T-helper 2 cell treated with Interferon-gamma antibody and Interleukin-4, amounts not matched to agents 5 μg/mL and 100 μg/mL, for 36 hours (primary cell): ENCODE measurements at regions not wholly inside any gene's neighbourhood (a gene's known extent, or its start where the extent isn't known, plus 50 kb on each side); places are given as distances from the start of the nearest gene placed in this dataset.

Source experiments
- DNase-seq: peaks from one replicate; pipeline ENCODE4 v3.0.0; 2021; ENCODE audit warnings: low spot score
- H3K27ac Mint-ChIP-seq: one replicate; pipeline ENCODE4 v1.8.0; 2021; ENCODE audit warnings: mild to moderate bottlenecking, mixed read lengths
- H3K27me3 Mint-ChIP-seq: one replicate; pipeline ENCODE4 v1.8.0; 2021; ENCODE audit warnings: low read depth, mixed read lengths
- H3K36me3 Mint-ChIP-seq: one replicate; pipeline ENCODE4 v1.8.0; 2021; ENCODE audit warnings: low read depth, mixed read lengths
- H3K4me1 Mint-ChIP-seq: one replicate; pipeline ENCODE4 v1.8.0; 2021; ENCODE audit warnings: low read depth, mixed read lengths
- H3K4me3 Mint-ChIP-seq: one replicate; pipeline ENCODE4 v1.8.0; 2022; ENCODE audit warnings: mild to moderate bottlenecking, moderate library complexity, mixed read lengths
- H3K9me3 Mint-ChIP-seq: one replicate; pipeline ENCODE4 v1.8.0; 2021; ENCODE audit warnings: mixed read lengths

DNA sequence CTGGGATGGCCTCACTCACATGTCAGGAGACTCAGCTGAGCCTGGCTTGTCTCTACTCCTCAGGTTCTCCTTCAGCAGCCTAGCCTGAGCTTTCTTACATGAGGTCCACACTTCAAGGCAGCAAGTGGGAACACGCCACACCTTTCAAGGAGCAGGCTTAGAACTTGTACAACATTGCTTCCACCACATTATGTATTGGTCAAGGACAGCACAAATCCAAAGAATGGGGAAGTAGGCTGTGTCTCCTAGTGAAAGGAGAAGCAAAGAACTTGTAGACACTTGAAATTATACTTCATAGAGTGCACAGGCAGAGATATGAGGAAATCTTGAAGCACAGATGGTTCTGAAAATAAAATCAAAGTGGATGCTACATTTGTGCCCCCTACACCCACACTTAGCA is 120.9 kb upstream of the NOCT start:
- no peak for DNase-seq
- peaks cover 5% of the 10 kb centered on the region for H3K4me1 Mint-ChIP-seq
- H3K9me3 Mint-ChIP-seq: no peaks in the 10 kb centered on the region
- H3K27ac Mint-ChIP-seq: no peak overlapping the region
- peaks cover 20% of the 10 kb centered on the region for H3K27me3 Mint-ChIP-seq
- no peaks in the 10 kb centered on the region for H3K36me3 Mint-ChIP-seq
- H3K4me3 Mint-ChIP-seq: no peak overlapping the region

DNA sequence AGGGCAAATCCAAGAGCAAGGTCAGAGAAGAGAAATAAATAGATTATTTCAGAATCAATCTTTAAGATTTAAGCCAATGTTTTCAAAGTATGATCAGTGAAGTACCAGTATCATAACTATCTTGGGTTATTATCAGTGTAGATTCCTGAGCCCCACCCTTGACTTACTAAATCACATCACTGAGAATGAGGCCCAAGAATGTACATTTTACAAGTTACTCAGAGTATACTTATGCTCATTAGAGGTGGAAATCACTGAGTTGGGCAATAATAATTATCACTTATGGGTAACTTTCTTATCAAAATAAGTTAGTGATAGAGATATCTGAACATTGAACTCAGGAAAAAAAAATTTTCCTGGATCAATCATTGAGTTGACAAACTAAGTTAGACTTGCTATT is 121.6 kb upstream of the NOCT start:
- DNase-seq: no peak
- no peak overlapping the region for H3K4me3 Mint-ChIP-seq
- no peaks in the 10 kb centered on the region for H3K9me3 Mint-ChIP-seq
- H3K4me1 Mint-ChIP-seq: peaks cover 5% of the 10 kb centered on the region
- H3K27ac Mint-ChIP-seq: no peak overlapping the region
- H3K36me3 Mint-ChIP-seq: no peaks in the 10 kb centered on the region
- H3K27me3 Mint-ChIP-seq: peaks cover 20% of the 10 kb centered on the region

DNA sequence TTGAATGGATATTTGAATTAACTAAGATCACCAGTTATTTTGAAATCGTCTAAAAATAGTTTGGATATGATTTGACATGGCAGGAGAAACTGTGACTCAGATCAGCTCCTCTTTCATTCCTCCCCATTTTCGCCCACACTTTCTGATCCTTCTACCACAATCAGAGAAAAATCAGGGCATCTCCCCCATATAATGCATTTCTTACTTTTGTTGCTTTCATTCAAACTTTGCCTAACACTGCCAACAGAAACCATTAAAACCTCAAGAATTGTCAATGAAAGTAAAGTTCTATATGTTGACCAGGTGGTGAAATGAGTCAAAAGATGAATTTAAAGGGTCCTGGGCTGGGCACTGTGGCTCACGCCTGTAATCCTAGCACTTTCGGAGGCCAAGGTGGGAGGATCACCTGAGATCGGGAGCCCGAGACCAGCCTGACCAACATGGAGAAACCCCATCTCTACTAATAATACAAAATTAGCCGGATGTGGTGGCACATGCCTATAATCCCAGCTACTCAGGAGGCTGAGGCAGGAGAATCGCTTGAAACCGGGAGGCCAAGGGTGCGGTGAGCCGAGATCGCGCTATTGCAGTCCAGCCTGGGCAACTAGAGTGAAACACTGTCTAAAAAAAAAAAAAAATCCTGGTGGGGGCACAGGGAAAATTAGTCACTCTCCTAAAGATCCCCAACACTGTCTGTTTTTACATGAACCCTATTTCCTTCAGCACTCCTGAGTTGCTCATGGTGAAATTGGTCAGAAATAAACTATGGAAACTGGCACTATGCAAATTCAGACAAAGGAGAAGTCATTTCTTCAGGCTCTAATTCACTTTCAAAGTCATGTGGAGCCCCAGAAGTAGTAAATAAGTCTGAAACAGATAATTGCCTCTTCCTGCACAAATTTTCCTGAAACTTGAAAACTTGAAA is 122.8 kb upstream of the NOCT start:
- H3K4me1 Mint-ChIP-seq: peaks cover 3% of the 10 kb centered on the region
- H3K27ac Mint-ChIP-seq: no peak overlapping the region
- H3K4me3 Mint-ChIP-seq: no peak overlapping the region
- DNase-seq: no peak
- H3K9me3 Mint-ChIP-seq: no peaks in the 10 kb centered on the region
- H3K36me3 Mint-ChIP-seq: no peaks in the 10 kb centered on the region
- H3K27me3 Mint-ChIP-seq: peaks cover 20% of the 10 kb centered on the region

DNA sequence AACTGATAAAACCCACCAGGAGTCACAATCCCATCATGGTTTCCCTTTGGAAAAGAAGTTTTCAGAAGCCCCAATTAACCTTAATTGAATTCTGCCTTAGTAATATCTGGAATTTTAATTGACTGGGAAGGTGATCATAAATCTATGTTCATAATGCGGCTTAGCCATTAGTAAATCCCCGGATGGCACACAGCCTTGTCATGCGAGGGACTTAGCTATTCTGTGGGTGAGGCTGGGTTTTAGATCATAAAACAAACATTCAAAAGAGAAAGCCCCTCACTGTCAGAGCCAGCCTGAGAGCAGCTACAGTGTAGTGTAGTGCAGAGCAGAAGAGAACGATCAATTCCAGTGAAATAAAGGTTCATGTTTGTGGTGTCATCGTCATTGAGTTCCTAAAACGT is 124.0 kb upstream of the NOCT start:
- no peaks in the 10 kb centered on the region for H3K36me3 Mint-ChIP-seq
- no peak overlapping the region for H3K27ac Mint-ChIP-seq

DNA sequence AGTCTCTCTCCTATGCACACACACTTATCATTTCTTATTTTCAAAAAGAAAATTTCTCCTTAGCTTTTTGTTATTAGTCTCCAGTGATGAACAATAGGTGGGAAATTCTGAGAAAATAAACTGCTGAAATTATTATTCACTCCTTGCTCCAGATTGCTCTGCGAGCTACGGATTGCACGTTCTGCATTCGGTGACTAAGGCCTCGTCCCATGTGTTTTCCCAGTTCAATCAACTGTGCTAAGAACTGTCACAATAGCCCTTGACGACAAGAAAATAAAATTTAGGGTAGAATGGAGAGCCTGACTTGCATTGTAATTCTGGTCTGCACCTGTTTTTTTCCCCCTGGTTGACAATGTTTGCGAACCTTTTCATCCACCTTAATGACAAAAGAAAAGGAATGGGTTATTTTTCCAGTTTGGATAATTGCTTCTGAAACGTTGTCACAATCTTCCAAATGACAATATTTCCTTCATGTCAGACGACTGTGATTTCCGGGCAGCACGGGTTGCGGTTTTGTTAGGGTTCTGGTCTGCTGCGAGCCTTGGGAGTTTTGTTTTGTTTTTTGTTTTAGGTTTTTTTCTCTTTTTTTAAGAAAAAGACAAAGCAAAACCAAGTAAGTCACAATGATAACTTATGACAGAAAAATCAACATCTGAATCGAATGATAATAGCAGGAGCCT is 124.5 kb upstream of the NOCT start:
- Mint-ChIP-seq H3K4me1 (no peaks in the 10 kb centered on the region), H3K36me3 (no peaks in the 10 kb centered on the region), H3K9me3 (no peaks in the 10 kb centered on the region), H3K27me3 (peaks cover 17% of the 10 kb centered on the region), H3K27ac (no peak overlapping the region), H3K4me3 (no peak overlapping the region)
- no peak for DNase-seq

More for the DNA sequence above, 124.0 kb upstream of the NOCT start:
- no peaks in the 10 kb centered on the region for H3K9me3 Mint-ChIP-seq
- H3K4me3 Mint-ChIP-seq: no peak overlapping the region
- no peak for DNase-seq
- peaks cover 17% of the 10 kb centered on the region for H3K27me3 Mint-ChIP-seq
- no peaks in the 10 kb centered on the region for H3K4me1 Mint-ChIP-seq

DNA sequence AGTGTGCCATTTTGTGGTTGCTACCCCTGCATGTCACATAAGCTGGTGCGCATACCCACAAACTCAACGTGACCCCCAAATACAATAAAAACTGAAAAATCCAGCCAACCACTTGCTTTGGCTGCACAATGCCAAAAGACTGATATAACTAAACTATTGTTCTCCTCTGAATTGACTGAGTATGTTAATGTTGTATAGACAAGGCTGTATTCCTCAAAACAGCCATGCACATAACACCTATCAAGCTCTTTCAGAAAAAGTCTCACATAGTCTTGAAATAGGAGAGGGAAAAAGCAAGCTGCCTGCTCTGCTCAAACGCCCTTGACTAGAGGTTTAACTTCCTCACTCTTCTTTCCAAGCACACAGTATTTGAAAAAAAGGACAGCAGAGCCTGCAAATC is 126.4 kb upstream of the NOCT start:
- H3K4me1 Mint-ChIP-seq: no peaks in the 10 kb centered on the region
- no peaks in the 10 kb centered on the region for H3K9me3 Mint-ChIP-seq
- no peak overlapping the region for H3K4me3 Mint-ChIP-seq
- DNase-seq: no peak
- H3K27ac Mint-ChIP-seq: no peak overlapping the region
- H3K36me3 Mint-ChIP-seq: no peaks in the 10 kb centered on the region
- peaks cover 17% of the 10 kb centered on the region for H3K27me3 Mint-ChIP-seq

DNA sequence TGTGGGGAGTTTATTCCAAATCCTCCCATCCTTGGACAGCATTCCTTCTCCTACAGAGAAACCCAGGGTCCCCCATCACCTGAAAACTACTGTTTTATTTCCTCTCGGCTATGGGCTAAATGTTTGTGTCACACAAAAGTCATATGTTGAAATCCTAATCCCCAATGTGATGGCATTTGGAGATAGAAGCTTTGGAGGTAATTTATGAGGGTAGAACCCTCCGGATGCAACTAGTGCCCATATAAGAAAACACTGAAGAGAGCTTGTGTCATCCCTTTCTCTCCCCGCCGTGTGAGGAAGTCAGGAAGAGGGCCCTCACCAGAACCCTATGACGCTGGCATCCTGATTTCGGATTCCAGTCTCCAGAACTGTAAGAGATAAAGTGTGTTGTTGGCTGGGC is 127.8 kb upstream of the NOCT start:
- Mint-ChIP-seq H3K4me1 (no peaks in the 10 kb centered on the region), H3K9me3 (no peaks in the 10 kb centered on the region), H3K4me3 (no peak overlapping the region), H3K27me3 (peaks cover 18% of the 10 kb centered on the region), H3K36me3 (no peaks in the 10 kb centered on the region), H3K27ac (no peak overlapping the region)
- DNase-seq: no peak

DNA sequence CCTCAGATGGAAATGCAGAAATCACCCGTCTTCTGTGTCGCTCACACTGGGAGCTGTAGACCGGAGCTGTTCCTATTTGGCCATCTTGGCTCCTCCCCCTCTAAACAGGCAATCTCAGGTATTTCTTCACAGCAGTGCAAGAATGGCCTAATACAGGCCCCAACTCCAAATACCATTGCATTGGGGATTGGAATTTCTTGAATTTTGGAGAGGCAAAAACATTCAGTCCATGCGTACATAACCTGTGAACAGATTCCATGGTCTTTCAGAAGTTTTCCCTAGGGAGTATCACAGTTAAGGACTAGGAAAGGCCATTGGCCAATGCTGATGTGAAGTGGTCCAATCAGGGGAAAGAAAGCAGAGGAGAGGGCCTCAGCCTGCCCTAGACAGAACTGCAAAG is 128.2 kb upstream of the NOCT start:
- Mint-ChIP-seq H3K27me3 (peaks cover 15% of the 10 kb centered on the region), H3K4me1 (no peaks in the 10 kb centered on the region), H3K9me3 (no peaks in the 10 kb centered on the region), H3K27ac (no peak overlapping the region), H3K36me3 (no peaks in the 10 kb centered on the region), H3K4me3 (no peak overlapping the region)
- DNase-seq: no peak

DNA sequence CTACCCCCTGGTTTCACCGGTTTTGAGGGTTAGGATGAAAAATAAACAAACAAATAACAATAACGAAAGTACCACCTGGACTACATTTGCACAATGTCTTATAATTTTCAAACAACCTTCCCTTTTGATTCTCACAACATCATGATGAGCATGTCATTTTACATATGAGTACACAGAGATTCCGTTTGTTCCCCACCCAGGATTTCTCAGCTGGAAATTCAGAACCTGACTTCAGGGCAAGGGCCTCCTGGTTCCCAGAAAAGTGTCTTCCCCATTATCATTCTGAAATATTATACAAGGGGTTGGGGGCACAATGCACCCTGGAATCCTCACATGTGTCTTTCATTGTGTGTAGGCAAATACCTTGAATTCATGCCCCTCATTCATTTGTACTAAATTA is 135.8 kb upstream of the NOCT start:
- DNase-seq: no peak
- H3K36me3 Mint-ChIP-seq: no peaks in the 10 kb centered on the region
- no peaks in the 10 kb centered on the region for H3K9me3 Mint-ChIP-seq
- H3K27me3 Mint-ChIP-seq: peaks cover 3% of the 10 kb centered on the region
- H3K4me1 Mint-ChIP-seq: no peaks in the 10 kb centered on the region
- no peak overlapping the region for H3K4me3 Mint-ChIP-seq
- no peak overlapping the region for H3K27ac Mint-ChIP-seq

DNA sequence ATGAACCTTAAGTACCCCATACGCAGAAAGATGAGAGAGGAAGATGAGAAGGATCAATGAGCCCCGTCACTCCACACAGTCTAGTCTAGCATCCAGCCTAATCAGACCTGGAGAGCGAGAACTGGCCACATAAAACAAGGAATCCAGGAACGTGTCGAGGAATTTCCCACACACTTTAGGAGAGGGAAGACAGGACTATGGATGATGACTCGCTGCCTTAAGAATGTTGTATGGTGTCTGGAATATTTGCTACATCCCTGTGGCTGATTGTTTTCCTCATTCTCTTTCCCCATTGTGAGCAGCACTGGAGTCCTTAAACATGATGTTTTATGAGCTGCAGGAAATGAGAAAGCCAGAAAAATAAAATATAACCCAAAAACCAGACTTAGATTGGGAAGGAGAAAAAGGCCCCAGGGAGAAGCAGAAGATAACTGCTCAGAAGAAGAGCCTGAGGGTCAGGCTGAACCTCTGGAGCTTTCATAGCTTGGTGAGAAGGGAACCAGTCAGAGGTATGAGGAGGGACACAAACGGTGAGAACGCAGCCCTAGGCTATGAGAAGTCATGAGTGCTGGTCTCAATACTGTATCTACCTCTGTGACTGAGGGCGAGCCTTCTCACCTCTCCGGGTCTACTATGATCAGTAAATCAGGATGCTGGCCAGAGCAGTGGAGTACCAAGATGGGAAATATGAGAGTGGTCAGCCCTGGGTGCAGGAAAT is 139.5 kb upstream of the NOCT start:
- Mint-ChIP-seq H3K9me3 (no peaks in the 10 kb centered on the region), H3K27me3 (peaks cover 4% of the 10 kb centered on the region), H3K27ac (no peak overlapping the region), H3K4me1 (no peaks in the 10 kb centered on the region), H3K36me3 (no peaks in the 10 kb centered on the region), H3K4me3 (no peak overlapping the region)
- DNase-seq: no peak

DNA sequence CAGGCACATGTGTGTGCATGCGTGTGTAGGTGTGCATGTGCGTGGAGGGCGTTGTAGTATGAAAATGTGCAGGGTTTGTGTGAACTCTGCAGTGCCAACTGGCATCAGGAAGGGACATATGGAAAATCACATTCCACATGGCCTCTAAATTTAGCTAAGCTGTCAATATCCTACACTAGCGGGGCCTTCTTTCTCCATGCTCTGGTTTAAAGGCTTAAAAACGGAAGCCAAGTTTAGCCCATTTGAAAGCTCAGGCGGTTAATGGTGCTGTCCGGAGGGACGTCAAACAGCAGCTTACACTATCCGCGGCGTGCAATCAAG is 144.1 kb upstream of the NOCT start:
- no peaks in the 10 kb centered on the region for H3K9me3 Mint-ChIP-seq
- no peaks in the 10 kb centered on the region for H3K4me1 Mint-ChIP-seq
- peaks cover 8% of the 10 kb centered on the region for H3K27me3 Mint-ChIP-seq
- H3K27ac Mint-ChIP-seq: no peak overlapping the region
- H3K4me3 Mint-ChIP-seq: no peak overlapping the region
- no peaks in the 10 kb centered on the region for H3K36me3 Mint-ChIP-seq
- DNase-seq: no peak

DNA sequence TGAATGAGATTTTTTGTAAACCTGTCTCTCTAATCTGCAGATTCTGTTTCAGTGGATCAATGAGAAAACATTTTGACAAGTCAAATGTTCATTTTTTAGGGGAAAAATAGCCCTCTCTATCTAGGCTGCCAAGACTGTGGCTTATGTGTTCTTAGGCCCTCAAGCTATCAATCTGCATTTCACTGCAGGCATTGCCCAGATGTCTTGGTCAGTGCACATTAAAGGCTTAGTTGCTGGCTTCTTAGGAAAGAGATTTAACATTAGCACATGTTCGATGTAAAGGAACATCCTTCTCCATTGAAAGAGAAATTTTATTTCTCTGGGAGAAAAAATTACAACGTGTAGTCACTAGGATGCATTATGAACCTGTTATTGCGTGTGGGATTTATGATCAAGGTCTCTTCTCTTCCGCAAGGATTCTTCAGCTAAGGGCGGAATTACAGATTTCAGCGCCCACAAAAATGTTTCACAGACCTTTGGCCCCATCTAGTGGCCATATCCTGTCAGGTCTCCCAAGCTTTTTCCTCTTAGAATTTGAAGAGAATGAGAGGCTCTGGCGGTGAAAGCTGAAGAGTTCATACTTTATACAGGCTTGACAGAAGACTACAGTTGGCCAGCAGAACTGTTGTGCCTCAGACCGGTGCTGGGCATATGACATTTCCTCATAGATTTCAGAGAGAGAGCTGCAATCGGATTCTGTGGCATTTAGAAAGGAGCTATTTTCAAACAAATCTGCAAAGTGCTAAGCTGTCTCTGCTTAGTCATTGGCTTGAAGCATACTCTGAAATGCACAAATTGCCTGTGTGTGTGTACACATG is 144.6 kb upstream of the NOCT start:
- H3K4me1 Mint-ChIP-seq: no peaks in the 10 kb centered on the region
- peak; percentile 16 for DNase-seq
- no peaks in the 10 kb centered on the region for H3K9me3 Mint-ChIP-seq
- no peaks in the 10 kb centered on the region for H3K36me3 Mint-ChIP-seq
- no peak overlapping the region for H3K27ac Mint-ChIP-seq
- no peak overlapping the region for H3K4me3 Mint-ChIP-seq
- H3K27me3 Mint-ChIP-seq: peaks cover 8% of the 10 kb centered on the region

DNA sequence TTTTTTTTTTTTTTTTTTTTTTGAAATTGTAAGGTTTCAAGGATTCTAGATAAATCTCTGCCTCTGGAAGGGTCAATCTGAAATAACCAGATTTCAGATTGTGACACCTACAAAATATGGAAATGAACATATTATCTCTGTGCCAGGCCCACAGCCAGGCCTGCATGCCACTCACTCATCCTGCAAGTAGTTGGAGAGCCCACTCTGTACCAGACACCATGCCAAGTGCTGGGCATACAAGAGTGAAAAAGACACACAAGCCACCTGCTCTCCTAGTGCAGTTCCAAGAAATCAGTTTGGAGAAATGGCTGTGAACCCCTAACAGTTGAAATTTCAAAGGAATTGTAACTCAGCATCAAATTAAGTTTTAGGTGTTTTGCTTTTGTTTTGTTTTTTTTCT is 145.9 kb upstream of the NOCT start:
- no peak overlapping the region for H3K4me3 Mint-ChIP-seq
- H3K4me1 Mint-ChIP-seq: no peaks in the 10 kb centered on the region
- DNase-seq: no peak
- H3K36me3 Mint-ChIP-seq: no peaks in the 10 kb centered on the region
- H3K9me3 Mint-ChIP-seq: no peaks in the 10 kb centered on the region
- no peak overlapping the region for H3K27ac Mint-ChIP-seq
- peaks cover 10% of the 10 kb centered on the region for H3K27me3 Mint-ChIP-seq
